Hepatocyte (in vitro differentiated cells): ENCODE measurements at regions not wholly inside any gene's neighbourhood (a gene's known extent, or its start where the extent isn't known, plus 50 kb on each side); places are given as distances from the start of the nearest gene placed in this dataset.
"Not testable (repeated sequence)": the region's sequence is repeated elsewhere in the genome, so short reads cannot be mapped to it uniquely, and the experiment has no call there.

ENCODE experiments used
- EZH2phosphoT487 ChIP-seq: fragments of 200-600 bp; sonication (generic); IDR thresholded peaks from one replicate; pipeline ENCODE4 v1.6.1; 2018; ENCODE audit warnings: antibody characterized with exemption, mild to moderate bottlenecking, low read depth, moderate library complexity; ENCODE audit not compliant: unreplicated experiment, severe bottlenecking
- TF ChIP-seq, protein P1 (sequence below): fragments of 200-600 bp; sonication (generic); IDR thresholded peaks from 2 replicates; pipeline ENCODE4 v1.5.1; 2016; ENCODE audit warnings: antibody characterized with exemption, mild to moderate bottlenecking; ENCODE audit not compliant: poor library complexity

DNA sequence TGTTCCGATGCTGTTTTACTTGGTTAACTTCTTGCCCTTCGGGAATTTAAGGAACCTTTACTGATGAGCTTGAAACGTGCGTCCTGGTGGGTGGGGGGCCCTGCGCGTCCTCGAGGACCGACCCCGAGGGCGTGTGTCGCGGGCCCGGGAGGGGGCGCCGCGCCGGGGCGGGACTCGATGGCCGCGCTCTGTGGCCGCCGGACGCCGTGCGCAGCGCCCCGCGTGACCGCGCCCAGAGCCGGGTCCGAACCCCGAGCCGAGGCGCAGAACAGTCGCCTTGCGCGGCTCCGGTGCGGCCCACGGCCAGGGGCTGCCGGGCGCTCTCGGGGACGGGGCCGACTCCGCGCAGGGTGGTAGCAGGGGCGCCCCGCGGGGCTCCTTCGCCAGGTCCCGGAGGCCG, 4053.5 kb upstream of the TPTE start:
- TF ChIP-seq, protein P1, sequence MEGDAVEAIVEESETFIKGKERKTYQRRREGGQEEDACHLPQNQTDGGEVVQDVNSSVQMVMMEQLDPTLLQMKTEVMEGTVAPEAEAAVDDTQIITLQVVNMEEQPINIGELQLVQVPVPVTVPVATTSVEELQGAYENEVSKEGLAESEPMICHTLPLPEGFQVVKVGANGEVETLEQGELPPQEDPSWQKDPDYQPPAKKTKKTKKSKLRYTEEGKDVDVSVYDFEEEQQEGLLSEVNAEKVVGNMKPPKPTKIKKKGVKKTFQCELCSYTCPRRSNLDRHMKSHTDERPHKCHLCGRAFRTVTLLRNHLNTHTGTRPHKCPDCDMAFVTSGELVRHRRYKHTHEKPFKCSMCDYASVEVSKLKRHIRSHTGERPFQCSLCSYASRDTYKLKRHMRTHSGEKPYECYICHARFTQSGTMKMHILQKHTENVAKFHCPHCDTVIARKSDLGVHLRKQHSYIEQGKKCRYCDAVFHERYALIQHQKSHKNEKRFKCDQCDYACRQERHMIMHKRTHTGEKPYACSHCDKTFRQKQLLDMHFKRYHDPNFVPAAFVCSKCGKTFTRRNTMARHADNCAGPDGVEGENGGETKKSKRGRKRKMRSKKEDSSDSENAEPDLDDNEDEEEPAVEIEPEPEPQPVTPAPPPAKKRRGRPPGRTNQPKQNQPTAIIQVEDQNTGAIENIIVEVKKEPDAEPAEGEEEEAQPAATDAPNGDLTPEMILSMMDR, result not testable (repeated sequence)
- not testable (repeated sequence) for TF ChIP-seq EZH2phosphoT487
